ENCODE measurements at regions not wholly inside any gene's neighbourhood (a gene's known extent, or its start where the extent isn't known, plus 50 kb on each side); places are given as distances from the start of the nearest gene placed in this dataset.

GRCh38 chr21:16532840-16533239 is 803.1 kb downstream of the USP25 start:
- TF ChIP-seq CTCF (conservative IDR thresholded peaks at IDR 0.05; ENCODE audit: low read depth, low read length) (no peak), EZH2 (IDR thresholded peaks at IDR 0.05; ENCODE audit: borderline replicate concordance, low read depth, low read length, poor library complexity, severe bottlenecking) (no peak)

Data from A673 (cell line).